OCI-LY3 (cell line): ENCODE measurements at regions not wholly inside any gene's neighbourhood (a gene's known extent, or its start where the extent isn't known, plus 50 kb on each side); places are given as distances from the start of the nearest gene placed in this dataset.

ENCODE experiments used
- EZH2phosphoT487 ChIP-seq: fragments of 200-600 bp; shearing (Covaris generic); IDR thresholded peaks from 2 replicates; pipeline ENCODE4 v1.6.1; 2018; ENCODE audit warnings: antibody characterized with exemption, mixed run types, low read depth
- TF ChIP-seq, protein P1 (sequence below): fragments of 200-600, 300-600 bp; sonication (generic); IDR thresholded peaks from 2 replicates; pipeline ENCODE4 v1.5.1; 2014; ENCODE audit warnings: antibody characterized with exemption, low read length, low read depth

DNA sequence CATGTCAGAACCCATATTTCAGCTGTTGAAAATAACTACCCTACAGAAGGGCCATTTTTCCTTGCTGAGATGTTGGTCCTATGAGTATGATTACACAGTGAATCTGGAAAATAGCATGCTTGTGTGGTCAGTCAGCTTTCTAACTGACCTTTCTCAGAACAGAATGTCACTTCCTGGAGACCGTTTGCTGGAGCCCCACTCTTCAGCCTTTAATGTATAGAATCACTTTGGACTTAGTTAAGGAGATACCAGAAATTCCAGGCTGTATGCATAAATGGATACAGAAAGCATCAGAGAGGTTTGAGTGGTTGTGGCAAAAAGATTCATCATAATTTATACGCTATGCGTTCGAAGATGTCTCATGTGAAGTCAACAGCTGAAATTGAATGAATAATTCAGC lies 488.1 kb downstream of the EBF1 start:
- TF ChIP-seq, protein P1, sequence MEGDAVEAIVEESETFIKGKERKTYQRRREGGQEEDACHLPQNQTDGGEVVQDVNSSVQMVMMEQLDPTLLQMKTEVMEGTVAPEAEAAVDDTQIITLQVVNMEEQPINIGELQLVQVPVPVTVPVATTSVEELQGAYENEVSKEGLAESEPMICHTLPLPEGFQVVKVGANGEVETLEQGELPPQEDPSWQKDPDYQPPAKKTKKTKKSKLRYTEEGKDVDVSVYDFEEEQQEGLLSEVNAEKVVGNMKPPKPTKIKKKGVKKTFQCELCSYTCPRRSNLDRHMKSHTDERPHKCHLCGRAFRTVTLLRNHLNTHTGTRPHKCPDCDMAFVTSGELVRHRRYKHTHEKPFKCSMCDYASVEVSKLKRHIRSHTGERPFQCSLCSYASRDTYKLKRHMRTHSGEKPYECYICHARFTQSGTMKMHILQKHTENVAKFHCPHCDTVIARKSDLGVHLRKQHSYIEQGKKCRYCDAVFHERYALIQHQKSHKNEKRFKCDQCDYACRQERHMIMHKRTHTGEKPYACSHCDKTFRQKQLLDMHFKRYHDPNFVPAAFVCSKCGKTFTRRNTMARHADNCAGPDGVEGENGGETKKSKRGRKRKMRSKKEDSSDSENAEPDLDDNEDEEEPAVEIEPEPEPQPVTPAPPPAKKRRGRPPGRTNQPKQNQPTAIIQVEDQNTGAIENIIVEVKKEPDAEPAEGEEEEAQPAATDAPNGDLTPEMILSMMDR: no peak
- no peak for TF ChIP-seq EZH2phosphoT487
